Neural crest cell (in vitro differentiated cells): ENCODE measurements at regions not wholly inside any gene's neighbourhood (a gene's known extent, or its start where the extent isn't known, plus 50 kb on each side); places are given as distances from the start of the nearest gene placed in this dataset.

Experiments used
- DNase-seq: peaks from one replicate; pipeline ENCODE4 v3.0.0; 2021; ENCODE audit warnings: low read depth, mixed read lengths, low spot score
- H3K27ac Mint-ChIP-seq: one replicate; pipeline ENCODE4 v1.8.0; 2021; ENCODE audit warnings: mild to moderate bottlenecking, mixed read lengths; ENCODE audit not compliant: unreplicated experiment
- H3K27me3 Mint-ChIP-seq: 2 replicates; pipeline ENCODE4 v1.8.0; 2021; ENCODE audit warnings: low read depth, mild to moderate bottlenecking, mixed read lengths
- H3K36me3 Mint-ChIP-seq: 2 replicates; pipeline ENCODE4 v1.8.0; 2021; ENCODE audit warnings: low read depth, mild to moderate bottlenecking, mixed read lengths
- H3K4me1 Mint-ChIP-seq: 2 replicates; pipeline ENCODE4 v1.8.0; 2021; ENCODE audit warnings: mixed read lengths
- H3K4me3 Mint-ChIP-seq: one replicate; pipeline ENCODE4 v1.8.0; 2021; ENCODE audit warnings: mild to moderate bottlenecking, mixed read lengths
- H3K9me3 Mint-ChIP-seq: 2 replicates; pipeline ENCODE4 v1.8.0; 2021; ENCODE audit warnings: mixed read lengths
- TF ChIP-seq, protein P1 (sequence below): fragments of 200-600 bp; sonication (generic); conservative IDR thresholded peaks from 2 replicates; pipeline ENCODE4 v1.5.0; 2021; ENCODE audit warnings: antibody characterized with exemption, mild to moderate bottlenecking

DNA sequence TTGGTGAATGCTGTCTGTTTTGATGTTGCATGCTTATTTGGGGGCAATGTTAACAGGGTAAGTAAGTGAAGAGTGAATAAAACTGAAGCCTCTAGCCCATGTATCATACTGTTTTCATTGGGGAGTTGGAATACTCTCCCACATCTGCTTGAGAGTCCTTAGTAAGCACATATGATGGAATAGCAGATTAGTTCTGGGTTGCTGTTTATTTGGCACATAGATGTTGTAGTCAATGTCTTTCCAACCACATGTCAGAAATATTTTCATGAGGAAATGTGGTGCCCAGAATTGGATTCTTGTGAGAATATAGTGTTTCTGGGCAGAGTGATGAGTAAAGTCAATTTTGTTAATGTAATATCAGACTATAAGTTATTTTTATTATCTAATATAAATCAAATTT is 611.7 kb upstream of the FTMT start:
- Mint-ChIP-seq H3K27me3 (no peaks in the 10 kb centered on the region), H3K9me3 (peaks cover 3% of the 10 kb centered on the region), H3K4me1 (no peaks in the 10 kb centered on the region), H3K27ac (no peak overlapping the region), H3K36me3 (peaks cover 3% of the 10 kb centered on the region), H3K4me3 (no peak overlapping the region)
- TF ChIP-seq, protein P1, sequence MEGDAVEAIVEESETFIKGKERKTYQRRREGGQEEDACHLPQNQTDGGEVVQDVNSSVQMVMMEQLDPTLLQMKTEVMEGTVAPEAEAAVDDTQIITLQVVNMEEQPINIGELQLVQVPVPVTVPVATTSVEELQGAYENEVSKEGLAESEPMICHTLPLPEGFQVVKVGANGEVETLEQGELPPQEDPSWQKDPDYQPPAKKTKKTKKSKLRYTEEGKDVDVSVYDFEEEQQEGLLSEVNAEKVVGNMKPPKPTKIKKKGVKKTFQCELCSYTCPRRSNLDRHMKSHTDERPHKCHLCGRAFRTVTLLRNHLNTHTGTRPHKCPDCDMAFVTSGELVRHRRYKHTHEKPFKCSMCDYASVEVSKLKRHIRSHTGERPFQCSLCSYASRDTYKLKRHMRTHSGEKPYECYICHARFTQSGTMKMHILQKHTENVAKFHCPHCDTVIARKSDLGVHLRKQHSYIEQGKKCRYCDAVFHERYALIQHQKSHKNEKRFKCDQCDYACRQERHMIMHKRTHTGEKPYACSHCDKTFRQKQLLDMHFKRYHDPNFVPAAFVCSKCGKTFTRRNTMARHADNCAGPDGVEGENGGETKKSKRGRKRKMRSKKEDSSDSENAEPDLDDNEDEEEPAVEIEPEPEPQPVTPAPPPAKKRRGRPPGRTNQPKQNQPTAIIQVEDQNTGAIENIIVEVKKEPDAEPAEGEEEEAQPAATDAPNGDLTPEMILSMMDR = no peak
- DNase-seq = no peak

DNA sequence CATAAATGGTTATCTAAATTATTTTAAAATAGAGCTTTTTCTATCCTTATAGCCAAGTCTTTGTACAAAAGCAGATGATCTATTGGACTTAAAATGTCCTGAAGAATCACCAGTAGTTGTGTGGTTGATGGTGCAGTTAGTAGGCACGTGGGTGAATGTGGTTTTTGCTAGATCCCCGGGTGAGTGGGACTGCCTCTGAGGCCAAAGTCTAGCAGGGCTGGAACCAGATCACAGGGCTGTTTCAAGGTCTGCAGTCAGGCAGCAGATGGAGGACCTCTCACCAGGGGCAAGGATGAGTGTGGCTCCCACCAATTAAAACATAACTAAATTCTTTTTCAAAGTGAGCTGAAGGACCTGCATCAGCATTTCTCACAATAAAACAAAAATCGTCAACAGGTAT is 604.7 kb upstream of the FTMT start:
- H3K4me3 Mint-ChIP-seq = no peak overlapping the region
- TF ChIP-seq, protein P1 = no peak
- no peaks in the 10 kb centered on the region for H3K9me3 Mint-ChIP-seq
- no peak for DNase-seq
- H3K27me3 Mint-ChIP-seq = no peaks in the 10 kb centered on the region
- no peaks in the 10 kb centered on the region for H3K36me3 Mint-ChIP-seq
- no peak overlapping the region for H3K27ac Mint-ChIP-seq
- no peaks in the 10 kb centered on the region for H3K4me1 Mint-ChIP-seq

DNA sequence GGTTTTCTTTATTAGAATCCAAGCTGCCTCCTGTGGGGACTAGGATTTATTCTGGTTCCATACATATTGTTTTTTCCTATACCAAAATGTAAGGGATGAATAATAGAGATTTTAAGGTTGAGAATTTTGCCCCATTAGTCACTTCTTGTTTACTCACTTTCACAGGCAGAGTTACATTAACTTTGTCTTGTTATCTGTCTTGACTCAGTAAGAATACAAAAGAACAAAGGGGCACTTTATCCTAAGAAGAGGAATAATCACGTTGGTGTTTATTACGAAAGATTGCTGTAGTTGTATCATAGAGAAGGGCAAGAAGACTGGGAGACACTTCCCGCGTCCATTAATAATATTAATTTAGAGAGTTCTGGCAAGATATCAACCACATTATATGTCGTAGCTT is 599.7 kb upstream of the FTMT start:
- H3K27me3 Mint-ChIP-seq = no peaks in the 10 kb centered on the region
- H3K27ac Mint-ChIP-seq = no peak overlapping the region
- TF ChIP-seq, protein P1 = no peak
- no peaks in the 10 kb centered on the region for H3K36me3 Mint-ChIP-seq
- no peak overlapping the region for H3K4me3 Mint-ChIP-seq
- no peaks in the 10 kb centered on the region for H3K9me3 Mint-ChIP-seq
- no peak for DNase-seq
- no peaks in the 10 kb centered on the region for H3K4me1 Mint-ChIP-seq

DNA sequence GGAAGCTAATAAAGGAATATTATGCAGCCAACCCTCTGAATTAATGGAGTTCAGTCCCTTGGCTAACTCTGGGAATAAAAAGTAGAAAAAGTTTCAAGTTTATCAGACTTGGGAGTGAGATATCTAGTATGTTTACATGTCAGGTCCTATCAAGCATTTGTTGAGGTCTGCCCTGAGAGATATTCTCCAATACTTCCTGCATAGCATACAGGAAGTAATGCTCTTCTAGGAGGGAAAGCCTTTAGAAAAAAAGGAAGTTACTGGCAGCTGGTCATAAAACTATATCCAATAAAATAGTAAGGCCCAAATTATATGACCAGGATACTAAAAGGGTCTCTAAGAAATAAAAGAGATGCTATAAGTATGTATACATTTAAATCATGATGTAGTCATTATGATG is 594.1 kb upstream of the FTMT start:
- Mint-ChIP-seq H3K27me3 (no peaks in the 10 kb centered on the region), H3K9me3 (peaks cover 2% of the 10 kb centered on the region), H3K27ac (no peak overlapping the region), H3K36me3 (no peaks in the 10 kb centered on the region), H3K4me3 (no peak overlapping the region), H3K4me1 (no peaks in the 10 kb centered on the region)
- TF ChIP-seq, protein P1 = no peak
- DNase-seq = no peak

DNA sequence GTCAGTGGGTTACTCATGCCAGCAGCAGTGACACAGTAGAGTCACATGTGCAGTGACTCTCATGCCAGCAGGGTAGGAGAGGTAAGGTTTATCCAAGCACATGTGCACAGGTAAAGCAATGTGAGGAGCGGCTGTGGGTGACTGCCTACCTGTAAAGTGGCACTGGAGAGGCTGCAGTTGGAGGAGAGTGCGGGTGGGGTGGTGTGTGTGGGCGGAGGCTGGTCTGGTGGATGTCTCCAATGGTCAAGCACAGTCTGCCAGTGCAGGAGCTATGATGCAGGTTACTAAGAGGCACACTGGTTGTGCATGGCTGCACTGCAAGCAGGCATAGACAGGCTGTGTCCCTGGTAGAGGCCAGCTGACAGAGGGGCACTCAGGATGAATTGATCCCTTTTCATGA is 588.2 kb upstream of the FTMT start:
- no peak overlapping the region for H3K27ac Mint-ChIP-seq
- H3K27me3 Mint-ChIP-seq = no peaks in the 10 kb centered on the region
- TF ChIP-seq, protein P1 = no peak
- no peak overlapping the region for H3K4me3 Mint-ChIP-seq
- no peaks in the 10 kb centered on the region for H3K4me1 Mint-ChIP-seq
- DNase-seq = no peak
- H3K36me3 Mint-ChIP-seq = no peaks in the 10 kb centered on the region
- peaks cover 3% of the 10 kb centered on the region for H3K9me3 Mint-ChIP-seq

DNA sequence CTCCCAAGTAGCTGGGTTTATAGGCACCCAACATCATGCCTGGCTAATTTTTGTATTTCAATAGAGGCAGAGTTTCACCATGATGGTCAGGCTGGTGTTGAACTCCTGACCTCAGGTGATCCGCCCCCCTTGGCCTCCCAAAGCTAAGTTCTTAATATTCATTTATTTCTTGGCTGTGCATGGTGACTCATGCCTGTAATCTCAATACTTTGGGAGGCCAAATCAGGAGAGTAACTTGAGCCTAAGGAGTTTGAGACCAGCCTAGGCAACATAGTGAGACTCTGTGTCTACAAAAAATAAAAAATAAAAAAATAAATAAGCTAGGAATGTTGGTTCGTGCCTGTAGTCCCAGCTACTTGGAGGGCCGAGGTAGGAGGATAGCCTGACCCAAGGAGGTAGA is 587.1 kb upstream of the FTMT start:
- TF ChIP-seq, protein P1 = no peak
- Mint-ChIP-seq H3K4me3 (no peak overlapping the region), H3K27ac (no peak overlapping the region), H3K36me3 (no peaks in the 10 kb centered on the region), H3K4me1 (no peaks in the 10 kb centered on the region), H3K9me3 (peaks cover 3% of the 10 kb centered on the region), H3K27me3 (no peaks in the 10 kb centered on the region)
- no peak for DNase-seq
